RWPE2 (cell line): ENCODE measurements at regions not wholly inside any gene's neighbourhood (a gene's known extent, or its start where the extent isn't known, plus 50 kb on each side); places are given as distances from the start of the nearest gene placed in this dataset.
"Not testable (repeated sequence)": the region's sequence is repeated elsewhere in the genome, so short reads cannot be mapped to it uniquely, and the experiment has no call there.

Source experiments
- ATAC-seq: fragments of 200-7000 bp; cut with Tn5 transposase; 3 replicates; pipeline ENCODE4 v1.9.1; 2021; ENCODE audit warnings: low read depth
- DNase-seq: peaks from one replicate; pipeline ENCODE4 v3.0.0-alpha.2; 2020; ENCODE audit warnings: low spot score
- H3K27ac ChIP-seq: fragments of 450-650 bp; 2 replicates; pipeline ENCODE4 v1.5.1; 2017; ENCODE audit warnings: mild to moderate bottlenecking; ENCODE audit not compliant: poor library complexity, severe bottlenecking
- H3K27me3 ChIP-seq: fragments of 250-450 bp; sonication (Bioruptor Pico); 2 replicates; pipeline ENCODE4 v1.5.1; 2021; ENCODE audit warnings: mild to moderate bottlenecking, moderate library complexity; ENCODE audit not compliant: insufficient read depth, poor library complexity, severe bottlenecking
- H3K36me3 ChIP-seq: fragments of 250-450 bp; sonication (Bioruptor Pico); 2 replicates; pipeline ENCODE4 v1.5.1; 2020; ENCODE audit warnings: low read depth, mild to moderate bottlenecking, moderate library complexity
- H3K4me1 ChIP-seq: fragments of 250-450 bp; sonication (Bioruptor Pico); 2 replicates; pipeline ENCODE4 v1.5.1; 2021; ENCODE audit warnings: mild to moderate bottlenecking, moderate library complexity; ENCODE audit not compliant: insufficient read depth, poor library complexity, severe bottlenecking
- H3K4me3 ChIP-seq: fragments of 250-450 bp; sonication (Bioruptor Pico); 2 replicates; pipeline ENCODE4 v1.5.1; 2021; ENCODE audit warnings: mild to moderate bottlenecking, moderate library complexity; ENCODE audit not compliant: severe bottlenecking
- H3K9me3 ChIP-seq: fragments of 250-450 bp; sonication (Bioruptor Pico); 2 replicates; pipeline ENCODE4 v1.5.1; 2021; ENCODE audit warnings: mild to moderate bottlenecking, moderate library complexity; ENCODE audit not compliant: severe bottlenecking
- TF ChIP-seq, protein P1 (sequence below): fragments of 450-650 bp; IDR thresholded peaks from one replicate; pipeline ENCODE4 v1.5.1; 2017; ENCODE audit warnings: mild to moderate bottlenecking, moderate library complexity; ENCODE audit not compliant: poor library complexity, severe bottlenecking

DNA sequence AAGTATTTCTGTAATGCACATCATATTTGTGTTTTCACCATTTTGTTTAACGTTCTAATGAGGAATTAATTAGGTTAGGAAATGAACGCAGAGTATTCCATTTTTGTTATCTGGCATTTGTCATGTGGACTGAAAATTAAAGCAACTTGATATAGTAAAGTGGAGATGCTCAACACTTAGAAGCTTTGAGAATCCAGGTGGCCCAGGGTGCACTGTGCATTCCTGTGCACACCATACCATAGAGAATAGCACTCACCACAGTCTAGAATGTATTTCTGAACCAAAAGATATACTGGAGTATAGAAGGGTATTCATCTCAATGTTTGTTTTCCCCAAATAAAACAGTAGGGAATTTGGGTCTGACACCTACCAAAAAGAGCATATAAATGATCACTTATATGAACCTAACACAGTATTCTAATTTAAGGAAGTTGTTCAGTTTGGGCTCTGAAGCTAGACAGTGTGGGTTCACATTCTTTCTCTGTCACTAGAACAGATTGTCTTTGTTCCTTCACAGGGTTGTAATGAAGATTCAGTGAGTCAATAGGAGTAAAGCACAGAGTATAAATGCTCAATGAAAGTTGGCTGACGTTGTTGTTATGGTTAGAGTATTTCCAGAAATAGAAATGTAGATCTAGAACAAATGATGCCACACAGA lies 125.6 kb upstream of the DMRT1 start:
- no peak for DNase-seq
- peaks cover 5% of the 10 kb centered on the region for H3K4me1 ChIP-seq
- no peak overlapping the region for H3K4me3 ChIP-seq
- no peaks in the 10 kb centered on the region for H3K9me3 ChIP-seq
- TF ChIP-seq, protein P1, sequence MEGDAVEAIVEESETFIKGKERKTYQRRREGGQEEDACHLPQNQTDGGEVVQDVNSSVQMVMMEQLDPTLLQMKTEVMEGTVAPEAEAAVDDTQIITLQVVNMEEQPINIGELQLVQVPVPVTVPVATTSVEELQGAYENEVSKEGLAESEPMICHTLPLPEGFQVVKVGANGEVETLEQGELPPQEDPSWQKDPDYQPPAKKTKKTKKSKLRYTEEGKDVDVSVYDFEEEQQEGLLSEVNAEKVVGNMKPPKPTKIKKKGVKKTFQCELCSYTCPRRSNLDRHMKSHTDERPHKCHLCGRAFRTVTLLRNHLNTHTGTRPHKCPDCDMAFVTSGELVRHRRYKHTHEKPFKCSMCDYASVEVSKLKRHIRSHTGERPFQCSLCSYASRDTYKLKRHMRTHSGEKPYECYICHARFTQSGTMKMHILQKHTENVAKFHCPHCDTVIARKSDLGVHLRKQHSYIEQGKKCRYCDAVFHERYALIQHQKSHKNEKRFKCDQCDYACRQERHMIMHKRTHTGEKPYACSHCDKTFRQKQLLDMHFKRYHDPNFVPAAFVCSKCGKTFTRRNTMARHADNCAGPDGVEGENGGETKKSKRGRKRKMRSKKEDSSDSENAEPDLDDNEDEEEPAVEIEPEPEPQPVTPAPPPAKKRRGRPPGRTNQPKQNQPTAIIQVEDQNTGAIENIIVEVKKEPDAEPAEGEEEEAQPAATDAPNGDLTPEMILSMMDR: no peak
- ATAC-seq: peak; percentile 42; the same call in 1 of the 3 replicates
- no peaks in the 10 kb centered on the region for H3K27me3 ChIP-seq
- H3K27ac ChIP-seq: no peak overlapping the region
- H3K36me3 ChIP-seq: peaks cover 83% of the 10 kb centered on the region

DNA sequence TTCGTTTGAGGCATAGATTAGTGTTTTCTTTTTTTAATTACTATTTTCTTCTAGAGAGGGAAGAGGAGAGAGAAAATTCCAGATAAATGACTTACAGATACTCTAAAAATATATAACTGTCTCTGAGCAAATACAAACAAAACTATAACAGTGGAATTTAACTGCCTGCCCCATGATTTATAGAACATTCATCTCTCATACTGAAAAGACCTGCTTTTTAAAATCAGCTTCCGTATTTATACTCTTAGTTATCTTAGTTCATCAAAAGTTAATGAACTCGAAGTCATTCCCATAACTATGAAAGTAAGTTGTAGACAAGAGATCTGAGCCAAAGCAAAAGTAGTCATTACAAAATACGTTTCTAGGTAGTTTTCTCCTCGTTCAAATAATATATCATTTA lies 123.8 kb upstream of the DMRT1 start:
- H3K4me1 ChIP-seq: peaks cover 5% of the 10 kb centered on the region
- H3K36me3 ChIP-seq: peaks cover 81% of the 10 kb centered on the region
- ATAC-seq (no peak), DNase-seq (no peak)
- H3K4me3 ChIP-seq: no peak overlapping the region
- TF ChIP-seq, protein P1: no peak
- no peaks in the 10 kb centered on the region for H3K27me3 ChIP-seq
- no peak overlapping the region for H3K27ac ChIP-seq
- no peaks in the 10 kb centered on the region for H3K9me3 ChIP-seq

DNA sequence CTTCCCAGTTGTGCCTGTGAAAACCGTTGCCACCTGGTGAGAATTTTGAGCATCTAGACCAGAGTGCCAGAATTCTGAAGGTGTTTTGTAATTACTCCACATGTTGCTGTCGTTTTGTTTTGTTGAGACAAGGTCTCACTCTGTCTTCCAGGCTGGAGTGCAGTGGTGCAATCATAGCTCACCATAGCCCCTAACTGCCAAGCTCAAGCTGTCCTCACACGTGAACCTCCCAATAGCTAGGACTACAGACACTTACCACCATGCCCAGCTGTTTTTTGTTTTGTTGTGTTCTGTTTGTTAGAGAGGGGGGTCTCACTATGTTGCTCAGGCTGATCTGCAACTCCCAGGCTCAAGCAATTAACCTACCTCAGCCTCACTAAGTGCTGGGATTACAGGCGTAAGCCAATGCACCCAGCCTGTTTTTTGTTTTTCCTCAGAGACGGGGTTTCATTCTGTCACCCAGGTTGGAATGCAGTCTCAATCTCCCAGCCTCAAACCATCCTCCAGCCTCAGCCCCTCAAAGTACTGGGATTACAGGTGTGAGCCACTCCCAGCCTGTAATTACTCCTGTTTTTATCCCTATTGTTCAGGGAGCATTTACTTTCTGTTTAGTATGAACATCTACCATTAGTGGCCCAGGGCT lies 121.1 kb upstream of the DMRT1 start:
- Histone ChIP-seq H3K4me3 (no peak overlapping the region), H3K27me3 (no peaks in the 10 kb centered on the region), H3K4me1 (no peaks in the 10 kb centered on the region), H3K27ac (no peak overlapping the region), H3K9me3 (no peaks in the 10 kb centered on the region), H3K36me3 (peaks cover 65% of the 10 kb centered on the region)
- ATAC-seq (no peak), DNase-seq (no peak)
- TF ChIP-seq, protein P1: no peak

DNA sequence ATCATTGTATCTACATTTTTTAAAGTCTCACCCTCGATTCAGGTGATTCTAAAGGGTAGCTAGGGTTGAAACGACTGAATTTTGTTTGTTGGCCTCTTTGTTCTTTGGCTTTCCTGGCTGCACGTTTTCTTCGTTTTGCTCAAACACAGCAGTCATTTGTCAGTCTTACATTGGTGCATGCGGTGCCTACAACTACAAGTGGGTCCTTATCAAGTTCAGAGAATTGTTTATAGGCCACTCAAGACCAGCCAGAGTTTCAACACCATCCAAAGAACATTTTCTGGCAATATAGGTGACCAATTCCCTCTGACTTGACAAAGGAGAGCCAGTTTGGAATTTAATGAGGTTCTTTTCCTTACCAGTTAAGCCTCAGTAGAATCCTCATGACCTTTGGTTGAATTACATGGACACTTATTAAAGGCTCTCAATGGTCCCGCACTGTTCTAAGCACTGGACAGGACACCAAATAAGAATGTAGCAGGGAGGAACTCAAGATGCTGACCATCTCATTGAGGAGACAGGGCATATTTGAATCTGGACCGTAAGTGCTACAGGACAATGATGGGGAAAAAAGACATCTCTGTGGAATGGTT lies 119.0 kb upstream of the DMRT1 start:
- DNase-seq (no peak), ATAC-seq (no peak)
- Histone ChIP-seq H3K9me3 (no peaks in the 10 kb centered on the region), H3K27ac (no peak overlapping the region), H3K27me3 (no peaks in the 10 kb centered on the region), H3K4me1 (peaks cover under 1% of the 10 kb centered on the region), H3K4me3 (no peak overlapping the region), H3K36me3 (peaks cover 54% of the 10 kb centered on the region)
- TF ChIP-seq, protein P1: no peak

- ATAC-seq, H3K9me3 ChIP-seq, H3K4me1 ChIP-seq, H3K4me3 ChIP-seq, H3K27ac ChIP-seq, H3K27me3 ChIP-seq, DNase-seq: not testable (repeated sequence)
- H3K36me3 ChIP-seq: peaks cover 64% of the 10 kb centered on the region
Measured at GRCh38 chr9:724461-724860, 117.0 kb upstream of the DMRT1 start.
